ENCODE measurements at regions not wholly inside any gene's neighbourhood (a gene's known extent, or its start where the extent isn't known, plus 50 kb on each side); places are given as distances from the start of the nearest gene placed in this dataset.
"Not testable (repeated sequence)": the region's sequence is repeated elsewhere in the genome, so short reads cannot be mapped to it uniquely, and the experiment has no call there.

DNA sequence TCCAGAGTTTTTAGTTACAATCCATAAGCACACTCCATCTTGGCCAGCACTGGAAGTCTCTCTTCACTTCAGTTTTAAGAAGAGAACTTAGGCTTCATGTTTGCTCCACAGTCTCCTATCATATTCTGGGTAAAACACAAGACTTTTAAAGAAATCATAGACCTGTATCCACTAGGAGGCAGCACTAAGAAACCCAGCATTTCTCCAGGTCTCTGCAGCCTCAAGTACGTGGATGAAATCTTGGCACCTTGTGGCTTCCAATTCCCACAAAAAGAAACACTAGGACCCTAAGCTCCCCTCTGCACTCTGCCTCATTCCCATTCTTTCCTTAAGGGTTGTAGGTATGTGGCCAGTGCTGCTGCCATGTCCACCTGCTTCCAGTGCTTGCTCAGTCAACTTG is 367.3 kb upstream of the CASK start:
- TF ChIP-seq, protein P1, sequence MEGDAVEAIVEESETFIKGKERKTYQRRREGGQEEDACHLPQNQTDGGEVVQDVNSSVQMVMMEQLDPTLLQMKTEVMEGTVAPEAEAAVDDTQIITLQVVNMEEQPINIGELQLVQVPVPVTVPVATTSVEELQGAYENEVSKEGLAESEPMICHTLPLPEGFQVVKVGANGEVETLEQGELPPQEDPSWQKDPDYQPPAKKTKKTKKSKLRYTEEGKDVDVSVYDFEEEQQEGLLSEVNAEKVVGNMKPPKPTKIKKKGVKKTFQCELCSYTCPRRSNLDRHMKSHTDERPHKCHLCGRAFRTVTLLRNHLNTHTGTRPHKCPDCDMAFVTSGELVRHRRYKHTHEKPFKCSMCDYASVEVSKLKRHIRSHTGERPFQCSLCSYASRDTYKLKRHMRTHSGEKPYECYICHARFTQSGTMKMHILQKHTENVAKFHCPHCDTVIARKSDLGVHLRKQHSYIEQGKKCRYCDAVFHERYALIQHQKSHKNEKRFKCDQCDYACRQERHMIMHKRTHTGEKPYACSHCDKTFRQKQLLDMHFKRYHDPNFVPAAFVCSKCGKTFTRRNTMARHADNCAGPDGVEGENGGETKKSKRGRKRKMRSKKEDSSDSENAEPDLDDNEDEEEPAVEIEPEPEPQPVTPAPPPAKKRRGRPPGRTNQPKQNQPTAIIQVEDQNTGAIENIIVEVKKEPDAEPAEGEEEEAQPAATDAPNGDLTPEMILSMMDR (IDR thresholded peaks at IDR 0.05; ENCODE audit: low read depth, low read length, missing control alignments), result no peak
- no peak overlapping the region for H3K4me3 ChIP-seq (replicated peaks; ENCODE audit: low read depth, low read length)
- no peak for DNase-seq (ENCODE audit: extremely low read depth, low read depth)

DNA sequence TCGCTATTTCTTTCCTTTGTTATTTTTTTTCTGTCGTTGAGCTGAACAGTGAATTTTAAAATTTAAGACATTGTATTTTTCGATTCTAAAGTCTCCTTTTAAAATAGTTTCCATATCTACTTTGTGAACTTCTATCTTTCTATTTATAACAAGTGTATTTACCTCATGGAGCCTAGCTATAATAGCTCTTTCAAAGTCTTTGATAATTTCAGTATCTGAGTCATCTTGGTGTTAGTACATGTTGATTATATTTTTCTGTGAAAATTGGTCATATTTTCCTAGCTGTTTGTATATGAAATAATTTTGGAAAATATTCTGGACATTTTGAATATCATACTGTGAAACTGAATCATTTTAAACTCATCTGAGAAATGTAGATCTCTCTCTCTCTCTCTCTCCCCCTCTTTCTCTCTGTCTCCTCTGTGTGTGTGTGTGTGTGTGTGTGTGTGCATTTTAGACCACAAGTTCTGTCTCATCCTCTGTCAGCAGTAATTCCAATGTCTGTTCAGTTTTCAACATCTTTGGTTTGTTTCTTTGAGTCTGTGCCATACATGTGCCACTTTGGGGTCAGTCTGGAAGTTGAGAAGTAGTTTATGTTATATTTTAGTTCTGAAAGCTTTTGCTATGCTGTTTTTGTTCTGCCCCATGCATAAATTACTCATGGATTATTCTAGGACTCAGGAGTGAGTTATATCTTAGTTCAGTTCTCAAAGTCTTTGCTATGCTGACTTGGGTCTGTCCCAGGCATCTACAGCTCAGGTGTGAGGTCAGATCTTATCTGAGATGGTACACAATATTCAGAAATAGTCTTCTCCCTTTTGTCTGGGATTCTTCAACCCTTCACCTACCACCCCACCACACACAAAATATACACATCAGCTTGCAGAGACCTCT is 366.4 kb upstream of the CASK start:
- DNase-seq (ENCODE audit: extremely low read depth, low read depth), result no peak
- TF ChIP-seq, protein P1 (IDR thresholded peaks at IDR 0.05; ENCODE audit: low read depth, low read length, missing control alignments), result no peak
- no peak overlapping the region for H3K4me3 ChIP-seq (replicated peaks; ENCODE audit: low read depth, low read length)

DNA sequence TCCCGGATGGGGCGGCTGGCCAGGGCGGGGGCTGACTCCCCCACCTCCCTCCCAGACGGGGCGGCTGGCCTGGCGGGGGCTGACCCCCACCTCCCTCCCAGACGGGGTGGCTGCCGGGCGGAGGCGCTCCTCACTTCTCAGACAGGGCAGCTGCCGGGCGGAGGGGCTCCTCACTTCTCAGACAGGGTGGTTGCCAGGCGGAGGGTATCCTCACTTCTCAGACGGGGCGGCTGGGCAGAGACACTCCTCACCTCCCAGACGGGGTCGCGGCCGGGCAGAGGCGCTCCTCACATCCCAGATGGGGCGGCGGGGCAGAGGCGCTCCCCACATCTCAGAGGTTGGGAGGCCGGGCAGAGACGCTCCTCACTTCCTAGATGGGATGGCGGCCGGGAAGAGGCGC is 362.3 kb upstream of the CASK start:
- not testable (repeated sequence) for DNase-seq (ENCODE audit: extremely low read depth, low read depth); H3K4me3 ChIP-seq (replicated peaks; ENCODE audit: low read depth, low read length)

DNA sequence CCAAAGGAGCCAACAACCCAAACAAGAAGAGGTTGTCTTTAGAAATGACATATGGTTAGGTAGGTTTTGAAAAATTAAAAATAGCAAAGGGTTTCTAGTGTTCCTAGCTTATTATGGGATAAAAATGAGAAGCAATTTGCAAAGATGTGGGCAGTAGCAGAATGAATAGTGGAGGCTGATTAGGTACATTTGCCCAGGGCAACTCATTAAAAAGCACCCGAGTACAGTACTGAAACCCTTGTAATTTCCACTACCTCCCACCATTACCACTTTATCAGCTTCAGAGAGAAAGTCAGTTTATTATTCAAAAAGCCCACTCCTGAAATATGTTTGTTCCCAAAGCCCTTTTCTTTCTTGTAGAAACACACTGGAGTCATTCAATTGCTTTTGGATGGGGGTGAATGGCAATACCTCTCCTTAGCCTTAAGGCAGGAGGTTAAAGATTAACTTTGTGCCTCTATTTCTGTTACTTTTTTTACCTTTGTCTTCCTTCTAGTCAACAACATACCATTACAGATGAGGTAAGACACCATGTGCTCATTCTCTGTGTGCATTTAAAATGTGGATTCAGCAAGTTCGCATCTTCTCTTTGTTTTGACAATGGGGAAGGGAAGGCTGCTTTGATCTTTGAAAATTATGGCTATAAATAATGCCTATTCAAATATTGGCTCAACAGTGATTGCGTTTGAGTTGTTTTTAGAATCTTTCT is 353.8 kb upstream of the CASK start:
- TF ChIP-seq, protein P1 (IDR thresholded peaks at IDR 0.05; ENCODE audit: low read depth, low read length, missing control alignments), result no peak
- H3K4me3 ChIP-seq (replicated peaks; ENCODE audit: low read depth, low read length), result no peak overlapping the region
- no peak for DNase-seq (ENCODE audit: extremely low read depth, low read depth)

DNA sequence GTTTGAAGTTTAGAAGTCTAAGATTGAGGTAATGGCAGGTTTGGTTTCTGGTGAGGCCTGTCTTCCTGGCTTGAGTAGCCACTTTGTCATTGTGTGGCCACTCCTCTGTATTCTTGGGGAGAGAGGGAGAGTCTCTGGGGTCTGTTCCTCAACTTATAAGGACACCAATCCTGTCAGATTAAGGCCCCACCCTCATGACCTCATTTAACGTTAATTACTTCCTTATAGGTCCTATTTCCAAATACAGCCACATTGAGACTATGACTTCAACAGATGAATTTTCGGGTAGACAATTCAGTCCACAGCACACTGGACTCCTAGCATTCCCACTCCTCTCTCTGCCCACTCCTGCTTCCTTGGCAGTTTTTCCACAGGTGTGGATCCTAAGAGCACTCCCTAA is 350.8 kb upstream of the CASK start:
- no peak overlapping the region for H3K4me3 ChIP-seq (replicated peaks; ENCODE audit: low read depth, low read length)
- TF ChIP-seq, protein P1 (IDR thresholded peaks at IDR 0.05; ENCODE audit: low read depth, low read length, missing control alignments), result no peak
- no peak for DNase-seq (ENCODE audit: extremely low read depth, low read depth)

DNA sequence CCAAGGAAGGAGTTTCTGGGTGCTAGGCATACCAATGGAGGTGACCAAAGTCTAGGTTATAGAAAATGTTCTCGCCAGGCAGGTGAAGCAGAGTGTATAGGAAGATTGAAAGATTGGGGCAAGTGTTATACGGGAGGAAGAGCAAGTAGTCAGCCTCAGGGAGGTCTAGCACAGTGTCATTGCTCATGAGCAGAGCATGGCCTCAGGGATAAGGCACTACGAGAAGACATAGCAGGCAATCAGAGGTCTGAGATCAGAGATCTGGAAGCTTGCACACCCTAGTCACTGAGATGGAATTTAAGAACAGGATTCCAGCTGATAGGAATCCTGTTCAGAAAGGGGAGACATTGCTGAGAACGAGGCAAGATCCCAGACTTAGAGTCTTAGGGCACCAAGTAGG is 350.0 kb upstream of the CASK start:
- DNase-seq (ENCODE audit: extremely low read depth, low read depth), result no peak
- TF ChIP-seq, protein P1 (IDR thresholded peaks at IDR 0.05; ENCODE audit: low read depth, low read length, missing control alignments), result no peak
- H3K4me3 ChIP-seq (replicated peaks; ENCODE audit: low read depth, low read length), result no peak overlapping the region

DNA sequence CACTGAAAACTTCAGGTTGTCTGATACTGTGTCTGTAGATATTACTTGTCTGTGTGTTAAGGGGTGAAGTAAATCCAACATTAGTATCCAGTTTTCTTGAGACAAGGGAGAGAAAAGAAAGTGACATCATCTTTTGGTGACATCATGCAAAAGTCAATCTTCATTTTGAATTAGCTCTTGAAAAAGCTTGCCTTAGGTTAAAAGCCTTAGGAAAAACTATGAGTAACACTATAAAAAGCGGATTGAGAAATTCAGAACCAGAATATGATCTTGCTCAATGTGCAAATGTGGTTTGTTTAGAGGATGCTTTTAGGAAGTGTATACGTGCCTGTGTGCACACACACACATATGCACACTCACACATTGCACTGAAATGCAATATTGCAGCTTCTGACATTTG is 345.8 kb upstream of the CASK start:
- H3K4me3 ChIP-seq (replicated peaks; ENCODE audit: low read depth, low read length), result no peak overlapping the region
- TF ChIP-seq, protein P1 (IDR thresholded peaks at IDR 0.05; ENCODE audit: low read depth, low read length, missing control alignments), result no peak
- DNase-seq (ENCODE audit: extremely low read depth, low read depth), result no peak
